Osteocyte (in vitro differentiated cells): ENCODE measurements at regions not wholly inside any gene's neighbourhood (a gene's known extent, or its start where the extent isn't known, plus 50 kb on each side); places are given as distances from the start of the nearest gene placed in this dataset.

Source experiments
- DNase-seq: peaks from one replicate; pipeline ENCODE4 v3.0.0; 2021; ENCODE audit warnings: mixed read lengths; ENCODE audit not compliant: unreplicated experiment; ENCODE audit errors: extremely low spot score
- H3K27ac Mint-ChIP-seq: one replicate; pipeline ENCODE4 v1.8.0; 2021; ENCODE audit warnings: mild to moderate bottlenecking, mixed read lengths; ENCODE audit not compliant: unreplicated experiment
- H3K27me3 Mint-ChIP-seq: one replicate; pipeline ENCODE4 v1.8.0; 2021; ENCODE audit warnings: mixed read lengths; ENCODE audit not compliant: unreplicated experiment
- H3K36me3 Mint-ChIP-seq: one replicate; pipeline ENCODE4 v1.8.0; 2021; ENCODE audit warnings: mixed read lengths; ENCODE audit not compliant: unreplicated experiment
- H3K4me1 Mint-ChIP-seq: one replicate; pipeline ENCODE4 v1.8.0; 2021; ENCODE audit warnings: mixed read lengths; ENCODE audit not compliant: unreplicated experiment
- H3K4me3 Mint-ChIP-seq: one replicate; pipeline ENCODE4 v1.8.0; 2021; ENCODE audit warnings: mild to moderate bottlenecking, moderate library complexity, mixed read lengths; ENCODE audit not compliant: unreplicated experiment
- H3K9me3 Mint-ChIP-seq: one replicate; pipeline ENCODE4 v1.8.0; 2021; ENCODE audit warnings: mixed read lengths; ENCODE audit not compliant: unreplicated experiment
- TF ChIP-seq, protein P1 (sequence below): fragments of 200-600 bp; sonication (generic); IDR thresholded peaks from 2 replicates; pipeline ENCODE4 v1.5.0; 2021; ENCODE audit warnings: antibody characterized with exemption, mild to moderate bottlenecking, moderate library complexity

DNA sequence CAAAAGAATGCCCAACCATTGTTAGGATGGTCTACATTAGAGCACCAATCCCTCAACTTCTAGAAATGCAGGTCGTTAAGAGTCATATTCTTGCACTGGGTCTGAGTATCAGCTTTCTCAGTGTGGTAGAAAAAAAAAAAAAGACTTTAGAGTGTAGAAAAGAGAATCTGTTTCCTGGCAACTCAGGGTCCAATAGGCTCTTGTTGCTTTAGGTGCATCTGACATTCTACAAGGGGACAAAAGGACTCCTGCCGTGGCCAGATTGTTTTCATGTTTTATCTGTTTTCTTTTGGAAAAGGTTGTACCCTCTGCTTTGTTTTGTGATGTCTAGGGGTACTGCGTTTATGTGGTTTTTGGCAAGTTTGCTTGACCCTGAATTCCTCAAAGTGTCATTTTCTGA, 105.4 kb upstream of the KCNK2 start:
- no peak overlapping the region for H3K27ac Mint-ChIP-seq
- TF ChIP-seq, protein P1, sequence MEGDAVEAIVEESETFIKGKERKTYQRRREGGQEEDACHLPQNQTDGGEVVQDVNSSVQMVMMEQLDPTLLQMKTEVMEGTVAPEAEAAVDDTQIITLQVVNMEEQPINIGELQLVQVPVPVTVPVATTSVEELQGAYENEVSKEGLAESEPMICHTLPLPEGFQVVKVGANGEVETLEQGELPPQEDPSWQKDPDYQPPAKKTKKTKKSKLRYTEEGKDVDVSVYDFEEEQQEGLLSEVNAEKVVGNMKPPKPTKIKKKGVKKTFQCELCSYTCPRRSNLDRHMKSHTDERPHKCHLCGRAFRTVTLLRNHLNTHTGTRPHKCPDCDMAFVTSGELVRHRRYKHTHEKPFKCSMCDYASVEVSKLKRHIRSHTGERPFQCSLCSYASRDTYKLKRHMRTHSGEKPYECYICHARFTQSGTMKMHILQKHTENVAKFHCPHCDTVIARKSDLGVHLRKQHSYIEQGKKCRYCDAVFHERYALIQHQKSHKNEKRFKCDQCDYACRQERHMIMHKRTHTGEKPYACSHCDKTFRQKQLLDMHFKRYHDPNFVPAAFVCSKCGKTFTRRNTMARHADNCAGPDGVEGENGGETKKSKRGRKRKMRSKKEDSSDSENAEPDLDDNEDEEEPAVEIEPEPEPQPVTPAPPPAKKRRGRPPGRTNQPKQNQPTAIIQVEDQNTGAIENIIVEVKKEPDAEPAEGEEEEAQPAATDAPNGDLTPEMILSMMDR = no peak
- no peaks in the 10 kb centered on the region for H3K9me3 Mint-ChIP-seq
- no peaks in the 10 kb centered on the region for H3K27me3 Mint-ChIP-seq
- no peaks in the 10 kb centered on the region for H3K36me3 Mint-ChIP-seq
- peaks cover 21% of the 10 kb centered on the region for H3K4me1 Mint-ChIP-seq
- no peak overlapping the region for H3K4me3 Mint-ChIP-seq
- DNase-seq = no peak

DNA sequence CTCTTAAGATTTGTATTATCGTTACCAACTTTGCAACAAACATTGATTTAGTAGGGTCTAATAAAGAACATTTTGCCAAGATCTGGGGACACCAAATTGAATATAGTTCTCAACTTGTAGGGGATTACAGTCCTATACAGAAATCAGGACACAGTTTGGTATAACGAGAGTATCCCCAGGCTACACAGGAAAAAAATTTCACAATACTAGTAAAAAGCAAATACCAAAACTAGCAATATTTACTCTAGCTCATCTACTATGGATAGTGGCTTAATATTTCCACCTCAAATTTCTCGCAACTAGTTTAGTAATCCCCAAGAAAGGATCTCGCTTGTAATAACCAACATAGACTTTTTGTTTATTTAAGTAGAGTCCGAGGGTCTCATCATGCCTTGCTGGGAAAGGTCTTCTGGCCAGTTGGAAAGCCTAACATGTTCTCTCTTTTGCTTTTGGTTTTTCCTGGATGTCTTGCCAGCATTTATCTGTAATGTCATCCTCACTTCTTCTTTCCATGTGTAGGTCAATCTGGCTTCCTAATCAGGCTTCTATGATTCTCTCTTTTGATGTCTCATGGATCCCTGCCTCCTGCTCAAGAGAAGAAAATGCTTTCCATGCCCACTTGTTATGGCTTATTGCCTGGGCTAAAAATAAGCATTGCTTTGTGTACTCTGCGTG, 104.7 kb upstream of the KCNK2 start:
- H3K4me3 Mint-ChIP-seq = no peak overlapping the region
- no peaks in the 10 kb centered on the region for H3K9me3 Mint-ChIP-seq
- DNase-seq = no peak
- TF ChIP-seq, protein P1 = no peak
- peaks cover 21% of the 10 kb centered on the region for H3K4me1 Mint-ChIP-seq
- H3K36me3 Mint-ChIP-seq = no peaks in the 10 kb centered on the region
- H3K27ac Mint-ChIP-seq = no peak overlapping the region
- no peaks in the 10 kb centered on the region for H3K27me3 Mint-ChIP-seq

- Mint-ChIP-seq H3K27me3 (no peaks in the 10 kb centered on the region), H3K4me3 (no peak overlapping the region), H3K36me3 (peaks cover 2% of the 10 kb centered on the region), H3K27ac (no peak overlapping the region), H3K4me1 (peaks cover 21% of the 10 kb centered on the region), H3K9me3 (peaks cover 5% of the 10 kb centered on the region)
- TF ChIP-seq, protein P1 = no peak
- DNase-seq = no peak
These were observed 103.3 kb upstream of the KCNK2 start for GRCh38 chr1:214979191-214979590.

DNA sequence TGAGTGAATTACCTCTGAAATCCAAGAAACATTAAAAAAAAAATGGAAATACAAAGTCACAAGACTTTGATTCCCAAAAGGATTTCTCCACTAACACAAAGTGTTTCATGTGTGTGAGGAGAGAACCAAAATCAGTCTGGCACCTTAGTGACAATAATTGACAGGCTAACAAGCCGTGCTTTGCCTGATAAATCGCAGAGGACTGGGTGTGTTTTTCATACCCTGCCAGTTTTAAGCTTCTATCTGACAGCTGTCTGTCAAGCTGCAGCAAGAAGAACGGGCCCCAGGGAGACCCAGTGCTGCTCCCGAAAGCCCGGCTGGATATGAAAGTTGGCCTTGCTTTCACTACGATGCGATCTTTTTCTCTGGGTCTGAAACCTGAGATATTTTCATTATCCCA, 101.6 kb upstream of the KCNK2 start:
- peaks cover 6% of the 10 kb centered on the region for H3K9me3 Mint-ChIP-seq
- H3K27ac Mint-ChIP-seq = no peak overlapping the region
- no peak for DNase-seq
- peaks cover 21% of the 10 kb centered on the region for H3K4me1 Mint-ChIP-seq
- no peaks in the 10 kb centered on the region for H3K27me3 Mint-ChIP-seq
- peaks cover 2% of the 10 kb centered on the region for H3K36me3 Mint-ChIP-seq
- TF ChIP-seq, protein P1 = no peak
- H3K4me3 Mint-ChIP-seq = no peak overlapping the region

DNA sequence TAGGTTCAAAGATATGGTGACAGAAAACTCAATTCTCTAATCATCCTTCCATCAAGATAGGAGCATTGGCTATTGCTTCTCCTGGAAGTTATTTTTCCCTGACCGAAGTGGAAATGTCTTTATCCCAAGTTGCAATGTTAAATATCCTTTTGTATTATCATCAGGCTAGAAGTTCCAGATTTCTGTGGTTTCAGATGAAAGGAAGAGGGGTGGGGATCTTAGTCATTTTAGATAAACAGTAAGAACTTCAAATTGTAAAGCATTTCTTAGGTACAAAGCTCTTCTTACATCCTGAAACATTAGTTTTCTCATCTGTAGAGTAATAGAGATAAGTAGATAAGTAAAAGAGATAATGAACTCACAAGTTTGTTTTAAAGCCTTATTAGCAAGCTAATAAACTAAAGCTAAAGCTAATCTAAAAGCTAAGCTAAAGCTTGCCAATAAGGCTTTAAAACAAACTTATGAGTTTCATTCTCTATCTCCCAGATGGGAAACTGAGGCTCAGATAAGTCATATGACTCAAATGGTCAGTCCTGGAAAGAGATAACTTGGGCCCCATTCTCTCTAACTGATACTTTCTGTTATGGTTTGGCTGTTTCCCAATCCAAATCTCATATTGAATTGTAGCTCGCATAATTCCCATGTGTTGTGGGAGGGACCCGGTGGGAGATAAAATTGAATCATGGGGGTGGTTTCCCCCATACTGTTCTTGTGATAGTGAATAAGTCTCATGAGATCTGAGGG, 99.2 kb upstream of the KCNK2 start:
- H3K27ac Mint-ChIP-seq = no peak overlapping the region
- H3K27me3 Mint-ChIP-seq = no peaks in the 10 kb centered on the region
- no peak for DNase-seq
- TF ChIP-seq, protein P1 = no peak
- peaks cover 6% of the 10 kb centered on the region for H3K9me3 Mint-ChIP-seq
- H3K4me3 Mint-ChIP-seq = no peak overlapping the region
- H3K4me1 Mint-ChIP-seq = peaks cover 2% of the 10 kb centered on the region
- H3K36me3 Mint-ChIP-seq = peaks cover 2% of the 10 kb centered on the region
